IMR-90 (cell line): ENCODE measurements at regions not wholly inside any gene's neighbourhood (a gene's known extent, or its start where the extent isn't known, plus 50 kb on each side); places are given as distances from the start of the nearest gene placed in this dataset.

Source experiments
- ATAC-seq: fragments of 200-7000 bp; cut with Tn5 transposase; 2 replicates; pipeline ENCODE4 v1.9.1; 2020; ENCODE audit warnings: low read depth, mild to moderate bottlenecking, moderate library complexity
- BruUV-seq: library from RNA; stranded (reverse); fragments of 400-500 nt; replicated peaks from 2 replicates; lab custom pipeline; 2021; lab: Mats Ljungman, UMichigan
- CTCF ChIA-PET: fragments of 300-600 bp; formaldehyde crosslinking; extraction: SDS; loops from one replicate; lab custom pipeline; 2021; ENCODE audit warnings: antibody characterized with exemption; lab: Yijun Ruan, JAX
- POLR2A ChIA-PET: fragments of 300-600 bp; sonication (Branson Sonifier 250); formaldehyde crosslinking; loops from one replicate; lab custom pipeline; 2022; ENCODE audit warnings: antibody characterized with exemption; ENCODE audit not compliant: unreplicated experiment; lab: Charles Lee
- DNase-seq: peaks from one replicate; pipeline ENCODE4 v3.0.0; 2013
- H2AFZ ChIP-seq: replicated peaks from 2 replicates; pipeline ENCODE3; 2013; ENCODE audit warnings: low read length, mild to moderate bottlenecking; ENCODE audit not compliant: poor library complexity
- H2AK5ac ChIP-seq: 2 replicates; pipeline ENCODE4 v1.6.1; 2013; ENCODE audit warnings: low read depth, low read length, inconsistent platforms
- H2AK9ac ChIP-seq: replicated peaks from 2 replicates; pipeline ENCODE3; 2013; ENCODE audit warnings: mild to moderate bottlenecking, low read depth, low read length, moderate library complexity; ENCODE audit not compliant: poor library complexity
- H2BK120ac ChIP-seq: 2 replicates; pipeline ENCODE4 v1.6.1; 2013; ENCODE audit warnings: low read depth, low read length, inconsistent platforms
- H2BK15ac ChIP-seq: 3 replicates; pipeline ENCODE4 v1.6.1; 2013; ENCODE audit warnings: low read depth, low read length, inconsistent platforms
- H2BK20ac ChIP-seq: 2 replicates; pipeline ENCODE4 v1.6.1; 2013; ENCODE audit warnings: low read depth, mild to moderate bottlenecking, inconsistent platforms, low read length, moderate library complexity
- H2BK5ac ChIP-seq: 2 replicates; pipeline ENCODE4 v1.6.1; 2013; ENCODE audit warnings: mild to moderate bottlenecking, low read depth, low read length, inconsistent platforms; ENCODE audit not compliant: poor library complexity, severe bottlenecking
- H3K14ac ChIP-seq: replicated peaks from 2 replicates; pipeline ENCODE4 v1.6.1; 2013; ENCODE audit warnings: low read depth, low read length, inconsistent platforms
- H3K18ac ChIP-seq: 2 replicates; pipeline ENCODE4 v1.6.1; 2013; ENCODE audit warnings: low read depth, low read length, control low read depth
- H3K23ac ChIP-seq: 2 replicates; pipeline ENCODE4 v1.6.1; 2013; ENCODE audit warnings: low read depth, low read length, inconsistent platforms
- H3K27ac ChIP-seq: 2 replicates; pipeline ENCODE4 v1.5.1; 2013; ENCODE audit warnings: mild to moderate bottlenecking, control low read depth, low read length; ENCODE audit not compliant: insufficient read depth
- H3K27me3 ChIP-seq: 2 replicates; pipeline ENCODE4 v1.6.1; 2013; ENCODE audit warnings: low read length; ENCODE audit not compliant: control insufficient read depth, insufficient read depth
- H3K36me3 ChIP-seq: 2 replicates; pipeline ENCODE4 v1.6.1; 2013; ENCODE audit warnings: low read length, mixed read lengths; ENCODE audit not compliant: control insufficient read depth, insufficient read depth
- H3K4ac ChIP-seq: 2 replicates; pipeline ENCODE4 v1.6.1; 2013; ENCODE audit warnings: low read depth, low read length, inconsistent platforms
- H3K4me1 ChIP-seq: 2 replicates; pipeline ENCODE4 v1.6.1; 2013; ENCODE audit warnings: low read length, mixed read lengths; ENCODE audit not compliant: control insufficient read depth, insufficient read depth
- H3K4me2 ChIP-seq: 2 replicates; pipeline ENCODE4 v1.6.1; 2013; ENCODE audit warnings: low read depth, mild to moderate bottlenecking, control low read depth, low read length, moderate library complexity
- H3K4me3 ChIP-seq: 2 replicates; pipeline ENCODE4 v1.5.1; 2013; ENCODE audit warnings: low read depth, mild to moderate bottlenecking, control low read depth, low read length, moderate library complexity; ENCODE audit not compliant: insufficient read depth
- H3K56ac ChIP-seq: 2 replicates; pipeline ENCODE4 v1.6.1; 2013; ENCODE audit warnings: low read length, inconsistent platforms; ENCODE audit not compliant: insufficient read depth; ENCODE audit errors: extremely low read depth
- H3K79me1 ChIP-seq, 2 experiments: 2 replicates each; pipeline ENCODE4 v1.6.1; 2013; ENCODE audit warnings: low read length in 2 of 2, inconsistent platforms in 1 of 2, low read depth in 1 of 2
- H3K9ac ChIP-seq: 2 replicates; pipeline ENCODE4 v1.6.1; 2013; ENCODE audit warnings: low read depth, low read length, control low read depth
- H3K9me1 ChIP-seq: 2 replicates; pipeline ENCODE4 v1.6.1; 2013; ENCODE audit warnings: low read length, inconsistent platforms; ENCODE audit not compliant: insufficient read depth
- H3K9me3 ChIP-seq: 2 replicates; pipeline ENCODE4 v1.6.1; 2013; ENCODE audit warnings: low read length; ENCODE audit not compliant: control insufficient read depth, insufficient read depth
- H4K20me1 ChIP-seq: 2 replicates; pipeline ENCODE4 v1.6.1; 2013; ENCODE audit warnings: low read length, inconsistent platforms; ENCODE audit not compliant: insufficient read depth
- H4K5ac ChIP-seq: 2 replicates; pipeline ENCODE4 v1.6.1; 2013; ENCODE audit warnings: mild to moderate bottlenecking, low read depth, low read length, control low read depth
- H4K8ac ChIP-seq, 2 experiments: 2 replicates each; pipeline ENCODE4 v1.6.1; 2013; ENCODE audit warnings: low read depth in 2 of 2, low read length in 2 of 2, control low read depth in 1 of 2, inconsistent platforms in 1 of 2
- H4K91ac ChIP-seq: 2 replicates; pipeline ENCODE4 v1.6.1; 2013; ENCODE audit warnings: low read depth, low read length, inconsistent platforms; ENCODE audit not compliant: insufficient read depth
- CTCF ChIP-seq: conservative IDR thresholded peaks from 2 replicates; pipeline ENCODE4 v1.5.1; 2012; ENCODE audit warnings: mild to moderate bottlenecking, low read depth, low read length, improper control_type of control experiment
- ELK1 ChIP-seq: fragments of 150-350 bp; IDR thresholded peaks from 2 replicates; pipeline ENCODE4 v1.6.1; 2016; ENCODE audit warnings: low read depth, mild to moderate bottlenecking, low read length, moderate library complexity, borderline replicate concordance
- MAFK ChIP-seq: IDR thresholded peaks from 2 replicates; pipeline ENCODE4 v1.6.1; 2012; ENCODE audit warnings: low read depth, low read length, improper control_type of control experiment
- MAZ ChIP-seq: IDR thresholded peaks from 2 replicates; pipeline ENCODE4 v1.6.1; 2012; ENCODE audit warnings: low read depth, mild to moderate bottlenecking, low read length, improper control_type of control experiment, moderate library complexity, borderline replicate concordance
- MXI1 ChIP-seq: IDR thresholded peaks from 2 replicates; pipeline ENCODE4 v1.6.1; 2012; ENCODE audit warnings: low read depth, mild to moderate bottlenecking, low read length, moderate library complexity, borderline replicate concordance
- NFE2L2 ChIP-seq: fragments of 150-350 bp; IDR thresholded peaks from 2 replicates; pipeline ENCODE4 v1.6.1; 2016; ENCODE audit warnings: low read depth, mild to moderate bottlenecking, low read length
- POLR2A ChIP-seq: IDR thresholded peaks from 2 replicates; pipeline ENCODE4 v1.6.1; 2012; ENCODE audit warnings: mild to moderate bottlenecking, low read depth, low read length
- SMC3 ChIP-seq: fragments of 150-350 bp; IDR thresholded peaks from 2 replicates; pipeline ENCODE4 v1.6.1; 2016; ENCODE audit warnings: low read depth, mild to moderate bottlenecking, antibody characterized with exemption, low read length, moderate library complexity
- USF2 ChIP-seq: fragments of 150-350 bp; IDR thresholded peaks from 2 replicates; pipeline ENCODE4 v1.6.1; 2017; ENCODE audit warnings: mild to moderate bottlenecking, antibody characterized with exemption, low read length, low read depth
- WGBS, 2 experiments: methylation state at CpG; one replicate each; pipeline versions ENCODE4 v1.1.5 to v1.1.7; 2013; ENCODE audit warnings: missing lambda C conversion rate in 2 of 2; ENCODE audit not compliant: insufficient read length in 1 of 2; ENCODE audit errors: extremely low coverage in 2 of 2; 5-methylcytosine and 5-hydroxymethylcytosine counted together
- dilution Hi-C: fragments of 300-500 bp; cut with HindIII; formaldehyde crosslinking; loops from one replicate; pipeline ENCODE4 v1.14.3; 2018; ENCODE audit warnings: low sequenced_read_pairs; ENCODE audit not compliant: unreplicated experiment
- in situ Hi-C: fragments of 300-500 bp; cut with MboI; formaldehyde crosslinking; loops from 3 replicates; pipeline ENCODE4 v1.14.3; 2019; ENCODE audit warnings: low sequenced_read_pairs, inconsistent platforms, mixed read lengths
- intact Hi-C: fragments of 100-400 bp; cut with micrococcal nuclease; formaldehyde crosslinking; loops from 2 replicates; pipeline ENCODE4 v1.10.0; 2022

GRCh38 chr1:96329121-96329520 lies 392.5 kb upstream of the PTBP2 start:
- Histone ChIP-seq H3K14ac (no peak overlapping the region), H3K9ac (no peak overlapping the region), H2AFZ (no peak overlapping the region), H2BK5ac (no peak overlapping the region), H3K18ac (no peak overlapping the region; the same call in 1 of the 2 replicates), H3K23ac (no peak overlapping the region), H3K27ac (no peak overlapping the region), H3K27me3 (no peaks in the 10 kb centered on the region), H3K9me1 (no peaks in the 10 kb centered on the region; the same call in 1 of the 2 replicates), H3K36me3 (no peaks in the 10 kb centered on the region), H2AK5ac (no peak overlapping the region), H4K20me1 (no peaks in the 10 kb centered on the region), H4K91ac (no peak overlapping the region), H3K9me3 (no peaks in the 10 kb centered on the region), H4K8ac (no peak overlapping the region), H4K5ac (no peak overlapping the region), H3K4me2 (no peak overlapping the region), H2BK20ac (no peak overlapping the region), H2AK9ac (no peak overlapping the region), H2BK15ac (no peak overlapping the region), H3K56ac (no peak overlapping the region), H3K4me3 (no peak overlapping the region), H2BK120ac (no peak overlapping the region), H3K4ac (no peak overlapping the region), H3K4me1 (no peaks in the 10 kb centered on the region), H3K79me1 (no peaks in the 10 kb centered on the region)
- intact Hi-C loops = no loop called here
- DNase-seq (peak; percentile 56), ATAC-seq (no peak; the same call in 1 of the 2 replicates)
- BruUV-seq = no TSS peak
- CTCF ChIA-PET = interaction anchor here (0.6 kb wide), 1 partner anchor 195 kb away, joined by 3 read pairs; no protein-coding TSS in a partner anchor
- POLR2A ChIA-PET = no interaction called here
- dilution Hi-C loops = no loop called here
- no CpG with 5 or more reads among the region's 4 CpGs for WGBS, 2 experiments
- in situ Hi-C loops = no loop called here
- TF ChIP-seq MAZ = no peak
- TF ChIP-seq POLR2A = no peak
- TF ChIP-seq MXI1 = no peak
- no peak for TF ChIP-seq ELK1
- no peak for TF ChIP-seq USF2
- TF ChIP-seq MAFK = no peak
- TF ChIP-seq SMC3 = no peak
- no peak for TF ChIP-seq CTCF
- TF ChIP-seq NFE2L2 = no peak
